ENCODE measurements at regions not wholly inside any gene's neighbourhood (a gene's known extent, or its start where the extent isn't known, plus 50 kb on each side); places are given as distances from the start of the nearest gene placed in this dataset.

DNA sequence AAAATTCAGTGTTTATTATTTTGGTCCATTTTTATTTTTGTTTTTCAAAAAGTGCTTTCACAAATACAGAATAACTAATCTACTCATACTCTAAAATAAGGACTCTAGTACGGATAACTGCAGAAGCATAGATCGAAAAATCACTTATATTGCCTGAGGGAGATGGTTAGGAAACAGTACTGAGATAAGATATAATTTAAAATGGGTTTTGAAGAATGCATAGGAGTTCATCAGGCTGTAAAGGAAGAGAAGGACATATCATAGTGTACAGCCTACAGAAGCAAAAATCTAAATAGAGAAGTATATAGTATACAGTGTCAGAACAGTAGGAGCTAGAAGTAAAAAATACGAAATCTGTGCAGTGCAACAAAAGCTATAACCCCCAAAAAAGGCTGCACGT is 247.4 kb downstream of the SOX11 start:
- TF ChIP-seq, protein P1, sequence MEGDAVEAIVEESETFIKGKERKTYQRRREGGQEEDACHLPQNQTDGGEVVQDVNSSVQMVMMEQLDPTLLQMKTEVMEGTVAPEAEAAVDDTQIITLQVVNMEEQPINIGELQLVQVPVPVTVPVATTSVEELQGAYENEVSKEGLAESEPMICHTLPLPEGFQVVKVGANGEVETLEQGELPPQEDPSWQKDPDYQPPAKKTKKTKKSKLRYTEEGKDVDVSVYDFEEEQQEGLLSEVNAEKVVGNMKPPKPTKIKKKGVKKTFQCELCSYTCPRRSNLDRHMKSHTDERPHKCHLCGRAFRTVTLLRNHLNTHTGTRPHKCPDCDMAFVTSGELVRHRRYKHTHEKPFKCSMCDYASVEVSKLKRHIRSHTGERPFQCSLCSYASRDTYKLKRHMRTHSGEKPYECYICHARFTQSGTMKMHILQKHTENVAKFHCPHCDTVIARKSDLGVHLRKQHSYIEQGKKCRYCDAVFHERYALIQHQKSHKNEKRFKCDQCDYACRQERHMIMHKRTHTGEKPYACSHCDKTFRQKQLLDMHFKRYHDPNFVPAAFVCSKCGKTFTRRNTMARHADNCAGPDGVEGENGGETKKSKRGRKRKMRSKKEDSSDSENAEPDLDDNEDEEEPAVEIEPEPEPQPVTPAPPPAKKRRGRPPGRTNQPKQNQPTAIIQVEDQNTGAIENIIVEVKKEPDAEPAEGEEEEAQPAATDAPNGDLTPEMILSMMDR (IDR thresholded peaks at IDR 0.05 in 4 of 5, conservative IDR thresholded peaks at IDR 0.05 in 1 of 5): no peak
- TF ChIP-seq POLR2A (IDR thresholded peaks at IDR 0.05): no peak

Data from gastrocnemius medialis (tissue), 4 donors.